LNCAP (cell line): ENCODE measurements at regions not wholly inside any gene's neighbourhood (a gene's known extent, or its start where the extent isn't known, plus 50 kb on each side); places are given as distances from the start of the nearest gene placed in this dataset.

Experiments
- TF ChIP-seq, protein P1 (sequence below): fragments of 450-650 bp; IDR thresholded peaks from 2 replicates; pipeline ENCODE4 v1.5.1; 2017; ENCODE audit warnings: mild to moderate bottlenecking

- TF ChIP-seq, protein P1, sequence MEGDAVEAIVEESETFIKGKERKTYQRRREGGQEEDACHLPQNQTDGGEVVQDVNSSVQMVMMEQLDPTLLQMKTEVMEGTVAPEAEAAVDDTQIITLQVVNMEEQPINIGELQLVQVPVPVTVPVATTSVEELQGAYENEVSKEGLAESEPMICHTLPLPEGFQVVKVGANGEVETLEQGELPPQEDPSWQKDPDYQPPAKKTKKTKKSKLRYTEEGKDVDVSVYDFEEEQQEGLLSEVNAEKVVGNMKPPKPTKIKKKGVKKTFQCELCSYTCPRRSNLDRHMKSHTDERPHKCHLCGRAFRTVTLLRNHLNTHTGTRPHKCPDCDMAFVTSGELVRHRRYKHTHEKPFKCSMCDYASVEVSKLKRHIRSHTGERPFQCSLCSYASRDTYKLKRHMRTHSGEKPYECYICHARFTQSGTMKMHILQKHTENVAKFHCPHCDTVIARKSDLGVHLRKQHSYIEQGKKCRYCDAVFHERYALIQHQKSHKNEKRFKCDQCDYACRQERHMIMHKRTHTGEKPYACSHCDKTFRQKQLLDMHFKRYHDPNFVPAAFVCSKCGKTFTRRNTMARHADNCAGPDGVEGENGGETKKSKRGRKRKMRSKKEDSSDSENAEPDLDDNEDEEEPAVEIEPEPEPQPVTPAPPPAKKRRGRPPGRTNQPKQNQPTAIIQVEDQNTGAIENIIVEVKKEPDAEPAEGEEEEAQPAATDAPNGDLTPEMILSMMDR = no peak
Measured at GRCh38 chr14:81946375-81946774, 412.7 kb upstream of the SEL1L start.

DNA sequence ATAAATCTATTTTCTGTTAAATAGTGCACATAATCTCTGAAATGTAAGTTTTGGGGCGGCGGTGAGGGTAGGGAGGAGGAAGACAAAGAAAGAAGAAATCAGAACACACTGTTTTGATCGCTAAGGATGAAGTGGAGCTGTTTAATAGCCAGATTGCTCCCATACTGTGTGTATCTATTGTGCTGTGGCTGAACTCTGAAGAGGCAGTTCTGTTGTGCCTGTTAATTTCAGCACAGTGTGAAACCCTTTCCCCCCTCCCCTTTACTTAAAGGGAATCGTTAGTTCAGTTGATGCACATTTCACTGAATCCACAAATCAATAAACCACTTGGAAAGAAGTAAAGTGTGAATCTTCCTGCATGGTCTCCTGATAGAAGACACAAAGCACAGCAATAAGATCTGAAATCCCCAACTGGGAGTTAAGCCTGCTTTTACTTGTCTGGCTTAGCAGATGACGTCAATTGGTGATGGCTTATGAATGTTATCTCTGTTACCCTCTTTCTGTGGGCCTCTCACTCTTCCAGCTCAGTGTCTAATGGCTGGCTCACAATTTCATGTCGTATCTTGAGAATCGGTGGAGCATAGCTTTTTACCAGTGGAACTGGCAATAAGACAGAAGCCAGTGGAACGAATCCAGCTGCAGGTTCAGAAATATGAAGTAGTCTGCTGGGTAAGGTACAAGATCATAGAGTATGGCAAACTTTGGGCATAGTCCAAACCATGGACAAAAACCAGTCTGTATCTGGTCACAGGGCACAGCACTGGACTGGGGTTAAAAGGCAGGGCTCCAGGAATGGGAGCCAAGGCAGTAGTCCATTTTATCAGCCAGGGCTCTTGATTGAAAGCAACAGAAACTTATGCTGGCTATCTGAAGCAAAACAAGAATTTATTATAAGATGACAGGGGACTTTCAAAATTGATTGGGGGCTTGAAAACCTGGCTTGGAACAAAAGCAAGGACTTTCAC is 413.5 kb upstream of the SEL1L start:
- TF ChIP-seq, protein P1 = no peak

DNA sequence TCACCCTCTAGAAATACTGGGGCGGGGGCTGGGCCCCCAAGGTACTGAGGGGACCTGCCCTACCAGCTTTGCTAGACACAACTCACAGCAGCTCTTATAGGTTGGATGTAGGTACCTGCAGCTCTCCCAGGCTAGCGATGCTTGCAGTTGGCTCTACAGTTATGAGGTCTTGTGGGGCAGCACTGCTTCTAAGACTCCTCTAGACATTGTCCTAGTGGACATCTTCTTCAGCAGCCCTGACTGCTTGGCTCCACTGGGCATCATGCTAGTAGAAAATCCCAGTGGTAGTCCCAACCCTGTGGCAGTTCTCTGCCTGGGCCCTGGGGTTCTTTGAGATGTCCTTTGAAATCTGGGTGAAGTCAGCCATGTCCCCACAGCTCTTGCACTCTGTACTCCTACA is 419.3 kb upstream of the SEL1L start:
- TF ChIP-seq, protein P1 = no peak

DNA sequence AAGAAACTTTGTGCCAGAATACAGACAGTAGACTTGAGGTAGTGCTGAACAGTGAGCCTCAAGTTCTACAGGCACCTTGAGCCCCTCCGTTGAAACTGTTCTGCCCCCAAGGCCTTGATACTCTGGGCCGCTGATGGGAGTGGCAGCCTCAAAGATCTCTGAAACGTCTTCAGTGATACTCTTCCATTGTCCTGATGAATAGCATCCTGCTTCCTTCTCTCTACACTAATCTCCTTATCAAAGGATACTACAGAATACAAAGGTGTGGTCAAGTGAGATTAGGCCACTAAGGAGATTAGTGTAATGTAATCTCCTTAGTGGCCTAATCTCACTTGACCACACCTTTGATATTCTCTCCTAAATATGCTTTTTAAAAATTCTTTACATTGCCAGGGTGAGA is 419.8 kb upstream of the SEL1L start:
- TF ChIP-seq, protein P1 = no peak

DNA sequence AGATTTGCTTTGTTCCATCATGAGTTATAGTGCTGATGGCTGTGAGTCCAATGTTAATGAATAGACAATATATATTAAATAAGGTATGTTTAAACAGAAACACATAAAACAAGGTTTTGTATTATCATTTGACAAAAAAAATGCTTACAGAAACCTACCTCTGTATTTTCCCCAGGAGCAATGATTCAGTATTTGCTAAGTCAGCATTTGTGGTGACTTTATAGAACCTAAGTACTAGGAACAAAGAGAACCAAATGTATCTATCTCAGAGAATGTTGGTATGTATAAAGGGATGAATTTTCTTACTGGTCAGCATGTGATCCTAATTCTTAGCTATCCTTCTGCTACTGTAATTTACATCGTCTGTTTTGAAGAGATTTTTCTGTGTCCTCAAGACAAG is 421.5 kb upstream of the SEL1L start:
- TF ChIP-seq, protein P1 = no peak

GRCh38 chr14:81960781-81961180 is 427.1 kb upstream of the SEL1L start:
- TF ChIP-seq, protein P1 = no peak

DNA sequence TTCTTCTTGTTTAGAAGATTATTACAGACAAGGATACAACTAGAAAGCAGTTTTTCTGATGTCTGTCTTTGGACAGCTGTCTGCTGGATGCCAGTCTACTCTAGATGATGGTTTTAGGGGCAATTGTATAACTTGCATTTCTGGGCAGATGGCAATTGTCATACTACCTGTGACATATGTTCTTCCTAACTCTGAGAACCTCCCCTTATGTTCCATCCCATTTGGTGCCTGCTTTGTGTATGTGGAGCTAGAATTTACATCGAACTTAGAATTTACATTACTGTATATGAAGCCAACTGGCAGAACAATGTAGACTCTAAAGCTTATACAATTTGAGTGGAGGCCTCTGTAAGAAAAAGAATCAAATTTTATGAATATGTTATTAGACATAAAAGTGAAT is 430.2 kb upstream of the SEL1L start:
- TF ChIP-seq, protein P1 = no peak
